Muscle of leg (tissue), 3 donors: ENCODE measurements at regions not wholly inside any gene's neighbourhood (a gene's known extent, or its start where the extent isn't known, plus 50 kb on each side); places are given as distances from the start of the nearest gene placed in this dataset.

Experiments used
- DNase-seq: peaks from one replicate; pipeline ENCODE4 v3.0.0; 2013
- H3K27ac ChIP-seq: one replicate; pipeline ENCODE4 v1.5.1; 2013; ENCODE audit warnings: mild to moderate bottlenecking, low read length, control low read depth
- H3K27me3 ChIP-seq: one replicate; pipeline ENCODE4 v1.6.1; 2013; ENCODE audit warnings: low read length; ENCODE audit not compliant: control insufficient read depth, insufficient read depth
- H3K36me3 ChIP-seq: one replicate; pipeline ENCODE4 v1.6.1; 2013; ENCODE audit warnings: low read length; ENCODE audit not compliant: control insufficient read depth, insufficient read depth
- H3K4me1 ChIP-seq: one replicate; pipeline ENCODE4 v1.6.1; 2013; ENCODE audit warnings: low read length; ENCODE audit not compliant: control insufficient read depth, insufficient read depth
- H3K4me3 ChIP-seq: one replicate; pipeline ENCODE4 v1.5.1; 2013; ENCODE audit warnings: low read length, control low read depth
- H3K9me3 ChIP-seq: replicated peaks from 2 replicates; pipeline ENCODE4 v1.6.1; 2013; ENCODE audit warnings: low read depth, low read length; ENCODE audit not compliant: control insufficient read depth
- WGBS: methylation state at CpG from one replicate; pipeline ENCODE4 v1.1.5; 2013; ENCODE audit warnings: missing lambda C conversion rate; ENCODE audit not compliant: insufficient coverage; 5-methylcytosine and 5-hydroxymethylcytosine counted together

DNA sequence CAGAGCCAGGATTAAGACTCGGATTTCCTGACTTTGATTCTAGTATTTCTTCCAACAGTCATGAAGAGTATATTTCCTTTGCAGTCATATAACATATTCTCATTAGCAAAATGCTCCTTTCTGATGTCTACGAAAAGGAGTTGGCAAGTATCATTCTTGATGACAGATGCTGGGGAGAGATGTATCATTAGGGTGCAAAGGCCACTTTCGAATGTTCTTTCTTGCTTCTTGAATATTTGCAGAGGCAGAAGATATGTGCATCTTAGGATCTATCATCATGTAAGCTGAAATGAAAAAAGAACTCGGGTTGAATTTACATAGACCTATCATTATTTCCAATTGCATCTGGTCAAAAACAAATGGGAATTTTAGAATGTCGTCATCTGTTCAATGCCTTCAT, 294.4 kb downstream of the BAMBI start:
- no peaks in the 10 kb centered on the region for H3K9me3 ChIP-seq
- no peak for DNase-seq
- no peaks in the 10 kb centered on the region for H3K27me3 ChIP-seq
- no CpG with 5 or more reads among the region's 5 CpGs for WGBS
- H3K4me3 ChIP-seq, result no peak overlapping the region
- no peak overlapping the region for H3K27ac ChIP-seq
- no peaks in the 10 kb centered on the region for H3K36me3 ChIP-seq
- no peaks in the 10 kb centered on the region for H3K4me1 ChIP-seq

DNA sequence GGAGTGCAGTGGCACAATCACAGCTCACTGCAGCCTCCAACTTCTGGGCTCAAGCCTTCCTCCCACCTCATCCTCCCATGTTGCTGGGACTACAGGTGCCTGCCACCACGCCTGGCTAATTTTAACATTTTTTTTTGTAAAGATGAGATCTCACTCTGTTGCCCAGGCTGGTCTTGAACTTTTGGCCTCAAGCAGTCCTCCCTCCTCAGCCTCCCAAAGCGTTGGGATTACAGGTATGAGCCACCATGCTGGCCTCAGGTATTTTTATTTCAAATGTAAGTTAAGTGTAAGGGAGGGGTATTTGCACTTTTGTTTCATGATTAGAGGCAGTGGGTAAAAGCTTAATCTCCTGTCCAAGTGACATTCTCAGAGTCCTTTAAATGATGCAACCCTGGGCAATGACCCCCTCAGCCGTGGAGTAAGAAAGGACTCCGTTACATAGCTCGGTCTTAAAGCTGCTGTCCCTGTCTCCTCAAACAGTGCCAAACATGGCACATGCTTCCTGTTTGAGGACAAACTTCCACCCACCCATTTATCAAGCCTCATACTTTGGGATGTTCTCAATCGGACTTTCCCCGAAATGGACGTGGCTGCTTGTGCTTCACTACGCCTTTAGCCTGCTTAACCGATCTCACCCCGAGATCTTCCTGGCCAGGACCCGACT, 296.1 kb downstream of the BAMBI start:
- Histone ChIP-seq H3K27ac (no peak overlapping the region), H3K27me3 (no peaks in the 10 kb centered on the region), H3K4me1 (no peaks in the 10 kb centered on the region), H3K36me3 (no peaks in the 10 kb centered on the region), H3K9me3 (no peaks in the 10 kb centered on the region), H3K4me3 (no peak overlapping the region)
- 82% methylated on average over 10 of the region's 12 CpGs for WGBS
- DNase-seq, result no peak

DNA sequence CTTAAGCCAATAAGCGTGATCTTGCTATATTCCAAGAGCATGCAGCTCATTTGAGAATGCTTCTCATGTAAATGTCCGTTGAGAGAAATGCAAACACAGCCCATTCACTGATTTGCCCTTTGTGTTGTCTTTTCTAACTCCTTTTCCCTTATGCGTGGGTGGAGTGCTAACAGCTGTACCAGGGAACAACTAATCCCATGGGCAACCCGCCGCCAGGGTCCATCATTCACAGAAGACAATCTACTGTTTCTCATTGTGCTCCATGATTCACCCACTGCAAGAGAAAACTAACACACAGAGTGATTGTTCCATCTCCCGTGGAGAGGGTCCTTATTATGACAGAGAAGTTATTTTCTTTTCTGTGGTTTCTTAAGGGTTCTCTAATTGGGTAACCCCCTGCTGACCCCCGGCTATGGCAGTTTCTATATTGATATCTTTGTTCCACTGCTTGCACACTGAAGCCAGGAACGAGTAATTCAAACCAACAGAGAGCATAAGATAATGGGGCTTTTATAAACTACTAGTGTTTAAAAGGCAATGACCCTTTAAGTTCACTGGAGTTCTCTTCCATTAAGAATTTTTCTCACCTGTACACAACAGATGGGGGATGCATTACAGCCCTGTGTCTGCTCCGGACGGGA, 298.7 kb downstream of the BAMBI start:
- WGBS, result 80% methylated on average over 1 of the region's 10 CpGs
- Histone ChIP-seq H3K36me3 (no peaks in the 10 kb centered on the region), H3K4me3 (no peak overlapping the region), H3K9me3 (no peaks in the 10 kb centered on the region), H3K27me3 (no peaks in the 10 kb centered on the region), H3K27ac (no peak overlapping the region), H3K4me1 (no peaks in the 10 kb centered on the region)
- DNase-seq, result peak; percentile 51

DNA sequence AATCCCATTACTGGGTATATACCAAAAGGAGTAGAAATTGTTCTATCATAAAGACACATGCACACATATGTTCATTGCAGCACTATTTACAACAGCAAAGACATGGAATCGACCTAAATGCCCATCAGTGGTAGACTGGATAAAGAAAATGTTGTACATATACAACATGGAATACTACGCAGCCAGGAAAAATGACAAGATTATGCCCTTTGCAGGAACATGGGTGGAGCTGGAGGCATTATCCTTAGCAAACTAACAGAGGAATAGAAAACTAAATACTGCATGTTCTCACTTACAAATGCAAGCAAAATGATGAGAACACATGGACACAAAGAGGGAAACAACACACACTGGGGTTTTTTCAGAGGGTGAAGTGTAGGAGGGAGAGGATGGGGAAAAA, 300.2 kb downstream of the BAMBI start:
- no CpG with 5 or more reads among the region's 2 CpGs for WGBS
- Histone ChIP-seq H3K4me3 (no peak overlapping the region), H3K4me1 (no peaks in the 10 kb centered on the region), H3K36me3 (no peaks in the 10 kb centered on the region), H3K27me3 (no peaks in the 10 kb centered on the region), H3K9me3 (no peaks in the 10 kb centered on the region), H3K27ac (no peak overlapping the region)
- DNase-seq, result no peak

DNA sequence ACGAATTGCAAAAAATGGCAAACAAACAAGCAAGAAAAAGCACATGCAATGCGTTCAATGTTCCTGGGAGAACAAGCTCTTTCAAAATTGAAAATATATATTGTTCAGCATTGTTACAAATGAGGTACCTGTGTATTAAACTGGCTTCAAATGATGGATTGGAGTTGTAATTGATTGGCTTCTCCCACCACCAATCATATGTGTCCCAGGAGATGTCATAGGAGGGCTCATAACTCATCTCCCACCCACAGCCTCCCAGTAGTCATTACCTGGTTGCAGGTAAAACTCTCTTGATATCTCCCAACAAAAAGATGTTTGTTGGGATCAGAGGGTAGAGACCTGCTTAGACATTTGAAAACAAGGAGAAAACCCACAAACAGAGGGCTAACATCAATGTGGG, 302.9 kb downstream of the BAMBI start:
- Histone ChIP-seq H3K4me3 (no peak overlapping the region), H3K36me3 (no peaks in the 10 kb centered on the region), H3K9me3 (no peaks in the 10 kb centered on the region), H3K27ac (no peak overlapping the region), H3K4me1 (no peaks in the 10 kb centered on the region), H3K27me3 (peaks cover 3% of the 10 kb centered on the region)
- WGBS, result no CpG with 5 or more reads among the region's 2 CpGs
- DNase-seq, result no peak

DNA sequence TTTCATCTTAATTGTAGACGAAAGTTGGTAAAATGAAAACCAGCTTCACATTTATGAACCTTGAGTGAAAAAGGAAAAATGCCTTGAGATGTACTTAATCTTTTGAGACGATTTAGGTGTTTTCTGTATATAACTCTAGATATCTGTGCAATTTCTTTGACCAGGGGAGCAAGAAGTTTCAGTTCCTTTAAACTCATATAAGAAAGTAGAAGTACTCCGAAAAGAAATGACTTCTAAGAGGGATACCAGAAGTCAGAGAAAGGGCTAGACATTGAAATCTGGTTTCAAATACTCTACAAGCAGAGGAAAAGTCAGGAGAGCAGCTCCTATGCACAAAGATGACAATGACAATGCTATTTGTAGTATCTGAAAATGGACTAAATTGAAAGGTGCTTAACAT, 303.7 kb downstream of the BAMBI start:
- H3K27me3 ChIP-seq, result peaks cover 3% of the 10 kb centered on the region
- no peak overlapping the region for H3K4me3 ChIP-seq
- WGBS, result no CpG with 5 or more reads among the region's 3 CpGs
- no peak overlapping the region for H3K27ac ChIP-seq
- no peaks in the 10 kb centered on the region for H3K9me3 ChIP-seq
- no peaks in the 10 kb centered on the region for H3K4me1 ChIP-seq
- DNase-seq, result no peak
- no peaks in the 10 kb centered on the region for H3K36me3 ChIP-seq

DNA sequence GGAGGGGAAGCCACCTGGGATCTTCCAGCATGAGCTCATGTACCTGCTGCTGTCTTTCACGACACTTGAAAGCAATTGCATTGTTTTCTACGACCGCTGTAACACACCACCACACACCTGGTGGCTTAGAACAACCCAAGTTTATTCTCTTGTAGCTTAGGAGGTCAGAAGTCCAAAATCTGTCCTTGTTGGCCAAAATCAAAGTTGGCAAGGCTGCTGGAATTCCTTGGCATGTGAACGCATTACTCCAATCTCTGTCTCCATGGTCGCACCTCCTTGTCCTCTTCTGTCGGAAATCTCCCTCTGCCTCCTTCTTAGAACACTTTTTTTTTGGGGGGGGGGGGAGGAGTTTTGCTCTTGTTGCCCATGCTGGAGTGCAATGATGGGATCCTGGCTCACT, 305.7 kb downstream of the BAMBI start:
- H3K4me1 ChIP-seq, result no peaks in the 10 kb centered on the region
- no peak for DNase-seq
- no peaks in the 10 kb centered on the region for H3K36me3 ChIP-seq
- no peak overlapping the region for H3K27ac ChIP-seq
- peaks cover 3% of the 10 kb centered on the region for H3K27me3 ChIP-seq
- no peaks in the 10 kb centered on the region for H3K9me3 ChIP-seq
- 40% methylated on average over 1 of the region's 6 CpGs for WGBS
- H3K4me3 ChIP-seq, result no peak overlapping the region

DNA sequence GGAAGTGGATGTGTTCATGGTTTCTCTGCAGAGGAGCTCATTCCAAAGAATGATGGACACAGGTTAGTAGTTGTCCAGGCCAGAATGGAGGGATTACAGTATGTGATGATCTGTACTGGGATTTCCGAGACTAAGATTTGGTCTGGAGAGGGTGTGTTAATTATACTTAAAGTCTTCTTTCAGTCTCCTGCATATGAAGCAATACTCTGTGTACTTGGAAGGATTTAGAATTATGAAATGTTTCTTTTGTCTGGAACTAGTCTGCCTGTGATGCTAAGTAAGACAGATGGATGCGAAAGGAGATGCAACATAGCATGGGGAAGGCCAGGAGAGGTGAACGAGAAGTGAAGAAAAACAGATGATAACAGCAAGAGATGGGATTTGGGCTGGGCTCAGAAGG, 305.1 kb upstream of the LYZL1 start:
- 56% methylated on average over 1 of the region's 3 CpGs for WGBS
- no peak for DNase-seq
- Histone ChIP-seq H3K27me3 (peaks cover 3% of the 10 kb centered on the region), H3K9me3 (no peaks in the 10 kb centered on the region), H3K4me1 (no peaks in the 10 kb centered on the region), H3K36me3 (no peaks in the 10 kb centered on the region), H3K4me3 (no peak overlapping the region), H3K27ac (no peak overlapping the region)

DNA sequence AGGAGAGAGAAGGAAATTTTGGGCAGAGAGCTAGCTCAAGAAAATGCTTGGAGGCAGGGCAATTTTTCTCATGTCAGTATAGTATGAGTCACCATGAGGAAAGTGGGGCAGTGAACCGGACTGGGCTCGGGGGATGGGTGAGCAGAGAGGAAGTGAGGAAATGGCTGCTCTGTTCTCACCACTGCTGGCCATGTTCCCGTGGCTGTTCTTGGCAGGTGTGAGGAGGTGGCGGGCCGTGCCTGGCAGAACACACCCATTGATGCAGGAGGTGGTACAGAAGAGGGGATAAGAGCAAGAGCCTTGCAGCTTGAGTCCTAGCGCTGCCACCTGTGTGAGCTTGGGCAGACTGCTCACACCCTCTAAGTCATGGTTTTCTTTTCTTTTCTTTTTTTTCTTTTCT, 304.4 kb upstream of the LYZL1 start:
- 38% methylated on average over 3 of the region's 6 CpGs for WGBS
- Histone ChIP-seq H3K9me3 (no peaks in the 10 kb centered on the region), H3K27ac (no peak overlapping the region), H3K4me3 (no peak overlapping the region), H3K27me3 (peaks cover 3% of the 10 kb centered on the region), H3K4me1 (no peaks in the 10 kb centered on the region), H3K36me3 (no peaks in the 10 kb centered on the region)
- DNase-seq, result peak; percentile 23

DNA sequence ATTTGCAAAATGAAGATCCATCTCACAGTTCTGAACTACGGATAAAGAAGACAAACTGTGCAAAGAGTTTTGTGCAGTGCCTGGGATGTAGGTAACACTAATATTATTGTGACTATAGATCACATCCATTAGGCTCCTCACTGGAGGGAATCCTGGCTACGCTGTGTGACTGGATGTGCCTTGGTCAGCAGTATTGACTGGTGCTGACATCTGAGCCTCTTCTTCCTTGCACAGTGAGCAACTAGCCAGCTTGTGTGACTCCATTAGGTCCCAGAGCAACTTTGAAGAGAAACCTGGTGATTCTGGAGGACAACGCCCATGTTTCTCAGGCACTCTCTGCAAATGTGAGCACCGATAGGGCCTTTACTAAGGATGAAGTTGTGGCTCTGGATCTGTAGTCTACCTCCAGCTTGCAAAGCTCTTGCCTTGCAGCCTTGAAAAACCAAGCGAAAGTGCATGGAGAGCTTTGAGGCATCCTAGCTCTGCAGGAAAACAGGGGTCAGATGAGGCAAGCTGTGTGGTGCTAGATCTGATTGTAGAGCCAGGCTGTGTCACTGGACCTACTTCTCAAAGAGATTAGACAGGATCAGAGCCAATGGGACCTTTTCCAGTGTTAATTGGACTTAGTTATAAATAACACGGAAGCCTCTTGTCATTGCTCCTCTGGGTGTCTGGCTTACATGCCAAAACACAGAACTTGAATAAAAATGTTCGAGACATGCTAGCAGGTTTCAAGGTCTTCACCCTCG, 303.6 kb upstream of the LYZL1 start:
- Histone ChIP-seq H3K36me3 (no peaks in the 10 kb centered on the region), H3K27me3 (peaks cover 3% of the 10 kb centered on the region), H3K4me3 (no peak overlapping the region), H3K27ac (no peak overlapping the region), H3K9me3 (no peaks in the 10 kb centered on the region), H3K4me1 (no peaks in the 10 kb centered on the region)
- no peak for DNase-seq
- WGBS, result 78% methylated on average over 7 of the region's 8 CpGs
